ENCODE measurements at regions not wholly inside any gene's neighbourhood (a gene's known extent, or its start where the extent isn't known, plus 50 kb on each side); places are given as distances from the start of the nearest gene placed in this dataset.

- Mint-ChIP-seq H3K36me3 (ENCODE audit: insufficient read depth, unreplicated experiment) (no peaks in the 10 kb centered on the region), H3K9me3 (ENCODE audit: low read depth, unreplicated experiment) (no peaks in the 10 kb centered on the region), H3K27me3 (ENCODE audit: unreplicated experiment) (no peaks in the 10 kb centered on the region), H3K4me1 (ENCODE audit: low read depth, unreplicated experiment) (no peaks in the 10 kb centered on the region), H3K27ac (ENCODE audit: unreplicated experiment) (no peak overlapping the region), H3K4me3 (ENCODE audit: low read depth, unreplicated experiment) (no peak overlapping the region)
- no TSS peak for BruUV-seq (replicated peaks)
- TF ChIP-seq CTCF (IDR thresholded peaks at IDR 0.05; ENCODE audit: unreplicated experiment): no peak
- CTCF ChIA-PET: no interaction called here
- DNase-seq: no peak
- intact Hi-C loops (cut with micrococcal nuclease; ENCODE audit: unreplicated experiment): no loop called here
These were observed 127.1 kb downstream of the DIO2 start for GRCh38 chr14:80084196-80084595.

GRCh38 chr14:80080601-80081000 lies 130.7 kb downstream of the DIO2 start:
- no peak for TF ChIP-seq CTCF (IDR thresholded peaks at IDR 0.05; ENCODE audit: unreplicated experiment)
- BruUV-seq (replicated peaks): no TSS peak
- Mint-ChIP-seq H3K4me1 (ENCODE audit: low read depth, unreplicated experiment) (no peaks in the 10 kb centered on the region), H3K36me3 (ENCODE audit: insufficient read depth, unreplicated experiment) (no peaks in the 10 kb centered on the region), H3K27ac (ENCODE audit: unreplicated experiment) (no peak overlapping the region), H3K27me3 (ENCODE audit: unreplicated experiment) (no peaks in the 10 kb centered on the region), H3K4me3 (ENCODE audit: low read depth, unreplicated experiment) (no peak overlapping the region), H3K9me3 (ENCODE audit: low read depth, unreplicated experiment) (no peaks in the 10 kb centered on the region)
- DNase-seq: no peak
- intact Hi-C loops (cut with micrococcal nuclease; ENCODE audit: unreplicated experiment): no loop called here
- CTCF ChIA-PET: no interaction called here

GRCh38 chr14:80078501-80078900 lies 132.8 kb downstream of the DIO2 start:
- no peak overlapping the region for H3K27ac Mint-ChIP-seq (ENCODE audit: unreplicated experiment)
- no peak overlapping the region for H3K4me3 Mint-ChIP-seq (ENCODE audit: low read depth, unreplicated experiment)
- DNase-seq: no peak
- BruUV-seq (replicated peaks): no TSS peak
- intact Hi-C loops (cut with micrococcal nuclease; ENCODE audit: unreplicated experiment): no loop called here
- H3K27me3 Mint-ChIP-seq (ENCODE audit: unreplicated experiment): no peaks in the 10 kb centered on the region
- no peaks in the 10 kb centered on the region for H3K36me3 Mint-ChIP-seq (ENCODE audit: insufficient read depth, unreplicated experiment)
- no peaks in the 10 kb centered on the region for H3K9me3 Mint-ChIP-seq (ENCODE audit: low read depth, unreplicated experiment)
- CTCF ChIA-PET: no interaction called here
- no peak for TF ChIP-seq CTCF (IDR thresholded peaks at IDR 0.05; ENCODE audit: unreplicated experiment)
- H3K4me1 Mint-ChIP-seq (ENCODE audit: low read depth, unreplicated experiment): no peaks in the 10 kb centered on the region

- no peaks in the 10 kb centered on the region for H3K4me1 Mint-ChIP-seq (ENCODE audit: low read depth, unreplicated experiment)
- H3K36me3 Mint-ChIP-seq (ENCODE audit: insufficient read depth, unreplicated experiment): no peaks in the 10 kb centered on the region
- H3K9me3 Mint-ChIP-seq (ENCODE audit: low read depth, unreplicated experiment): peaks cover under 1% of the 10 kb centered on the region
- intact Hi-C loops (cut with micrococcal nuclease; ENCODE audit: unreplicated experiment): no loop called here
- no peak for TF ChIP-seq CTCF (IDR thresholded peaks at IDR 0.05; ENCODE audit: unreplicated experiment)
- H3K27ac Mint-ChIP-seq (ENCODE audit: unreplicated experiment): no peak overlapping the region
- no peaks in the 10 kb centered on the region for H3K27me3 Mint-ChIP-seq (ENCODE audit: unreplicated experiment)
- no peak for DNase-seq
- CTCF ChIA-PET: interaction anchor here (0.6 kb wide), 1 partner anchor 21 kb away, joined by 3 read pairs; no protein-coding TSS in a partner anchor
- no peak overlapping the region for H3K4me3 Mint-ChIP-seq (ENCODE audit: low read depth, unreplicated experiment)
- no TSS peak for BruUV-seq (replicated peaks)
These were observed 134.0 kb downstream of the DIO2 start for GRCh38 chr14:80077262-80077661.

All from Calu3 (cell line).